Subcutaneous abdominal adipose tissue (tissue), 5 donors: ENCODE measurements at regions not wholly inside any gene's neighbourhood (a gene's known extent, or its start where the extent isn't known, plus 50 kb on each side); places are given as distances from the start of the nearest gene placed in this dataset.
A peak's percentile ranks its signal among the peaks of the same experiment; 100 is the strongest.
"Not testable (repeated sequence)": the region's sequence is repeated elsewhere in the genome, so short reads cannot be mapped to it uniquely, and the experiment has no call there.

ENCODE experiments used
- H3K27ac ChIP-seq: one replicate; pipeline ENCODE4 v1.7.0; 2013; ENCODE audit warnings: low read depth, mild to moderate bottlenecking, inconsistent platforms, low read length, moderate library complexity
- H3K27me3 ChIP-seq, 5 donors: one replicate each; pipeline ENCODE4 v1.7.0; 2013; ENCODE audit warnings: low read length in 5 of 5, inconsistent platforms in 1 of 5; ENCODE audit not compliant: control insufficient read depth in 5 of 5, insufficient read depth in 4 of 5
- H3K36me3 ChIP-seq, 5 donors: one replicate each; pipeline ENCODE4 v1.7.0; 2013; ENCODE audit warnings: low read length in 5 of 5; ENCODE audit not compliant: control insufficient read depth in 5 of 5, insufficient read depth in 5 of 5
- H3K4me1 ChIP-seq, 5 donors: one replicate each; pipeline ENCODE4 v1.7.0; 2013; ENCODE audit warnings: low read length in 5 of 5, mild to moderate bottlenecking in 3 of 5, moderate library complexity in 1 of 5; ENCODE audit not compliant: control insufficient read depth in 5 of 5, insufficient read depth in 5 of 5
- H3K4me3 ChIP-seq, 5 donors: one replicate each; pipeline ENCODE4 v1.7.0; 2013; ENCODE audit warnings: low read length in 5 of 5, low read depth in 1 of 5
- H3K9ac ChIP-seq, 5 donors: one replicate each; pipeline ENCODE4 v1.7.0; 2013; ENCODE audit warnings: low read length in 5 of 5, mild to moderate bottlenecking in 4 of 5, moderate library complexity in 3 of 5
- H3K9me3 ChIP-seq, 5 donors: one replicate each; pipeline ENCODE4 v1.7.0; 2013; ENCODE audit warnings: low read length in 5 of 5; ENCODE audit not compliant: control insufficient read depth in 5 of 5
- donor health status: healthy.
- donor health status: healthy.
- donor health status: healthy.
- donor health status: healthy.
- donor health status: healthy.

DNA sequence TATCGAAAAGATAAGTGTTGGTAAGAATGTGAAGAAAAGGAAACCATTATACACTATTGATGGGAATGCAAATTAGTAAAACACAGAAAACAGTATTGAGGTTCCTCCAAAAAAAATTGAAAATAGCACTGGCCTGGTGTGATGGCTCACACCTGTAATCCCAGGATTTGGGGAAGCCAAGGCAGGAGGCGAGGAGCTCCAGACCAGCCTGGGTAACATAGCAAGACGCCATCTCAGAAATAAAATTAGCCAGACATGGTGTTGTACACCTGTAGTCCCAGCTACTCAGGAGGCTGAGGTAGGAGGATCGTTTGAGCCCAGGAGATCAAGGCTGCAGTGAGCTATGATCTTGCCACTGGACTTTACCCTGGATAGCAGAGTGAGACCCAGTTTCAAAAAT is 5303.4 kb upstream of the TPTE start:
- not testable (repeated sequence) for H3K4me3 ChIP-seq, H3K27ac ChIP-seq, H3K27me3 ChIP-seq, H3K36me3 ChIP-seq, H3K9ac ChIP-seq, H3K9me3 ChIP-seq, H3K4me1 ChIP-seq

- peaks cover 0 to 13% (median 0%) of the 10 kb centered on the region in 5 donors for H3K9me3 ChIP-seq
- H3K27ac ChIP-seq, H3K4me3 ChIP-seq, H3K36me3 ChIP-seq, H3K9ac ChIP-seq, H3K27me3 ChIP-seq, H3K4me1 ChIP-seq: not testable (repeated sequence)
Observed at GRCh38 chr21:5219988-5220387, 5301.4 kb upstream of the TPTE start.

- H3K9ac ChIP-seq, H3K36me3 ChIP-seq, H3K27me3 ChIP-seq, H3K4me1 ChIP-seq, H3K27ac ChIP-seq: not testable (repeated sequence)
- Histone ChIP-seq H3K9me3 (peaks cover 0 to 15% (median 0%) of the 10 kb centered on the region in 5 donors), H3K4me3 (peak overlapping the region in 1 of 5 donors; percentile 10)
Observed at GRCh38 chr21:5220468-5220867, 5300.9 kb upstream of the TPTE start.

- H3K9me3 ChIP-seq = peaks cover 0 to 17% (median 0%) of the 10 kb centered on the region in 5 donors
- H3K4me3 ChIP-seq, H3K27me3 ChIP-seq: not testable (repeated sequence)
Observed at GRCh38 chr21:5221458-5222050, 5299.8 kb upstream of the TPTE start.

DNA sequence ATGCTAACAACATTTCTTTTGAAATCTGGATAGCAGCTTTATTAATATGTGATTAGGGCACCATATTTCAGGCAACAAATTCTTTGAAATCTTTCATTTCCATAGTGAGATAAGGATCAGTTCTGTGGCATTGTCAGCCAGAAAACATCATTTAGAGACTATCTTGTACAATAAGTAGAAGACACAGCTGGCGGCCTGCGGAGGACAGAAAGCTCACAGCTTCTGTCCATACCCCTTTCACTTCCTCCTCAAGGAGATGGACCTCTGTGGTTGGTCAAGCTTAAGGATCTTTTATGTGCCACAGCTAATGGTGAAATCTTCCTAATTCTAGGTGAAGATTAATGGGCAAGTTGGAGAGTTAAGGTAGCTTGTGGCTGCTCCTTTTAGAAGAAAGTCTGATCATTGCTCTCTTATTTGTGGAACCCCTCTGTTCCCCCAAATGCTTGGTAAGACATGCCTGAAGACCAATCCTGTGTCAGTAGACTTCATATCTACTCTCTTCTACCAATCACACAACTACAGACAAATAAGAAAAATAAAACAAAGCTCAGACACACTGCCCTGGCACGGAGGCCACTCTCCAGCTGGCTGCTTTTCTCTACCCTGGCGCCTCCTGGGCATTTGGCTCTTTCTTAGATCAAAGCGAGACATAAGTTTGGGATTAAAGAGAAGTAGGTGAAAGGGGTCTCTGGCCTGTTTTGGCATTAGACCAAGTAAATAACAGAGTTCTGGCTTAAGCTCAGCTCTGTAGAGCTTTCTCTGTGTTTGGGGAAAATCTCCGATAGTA is 5298.2 kb upstream of the TPTE start:
- not testable (repeated sequence) for H3K4me3 ChIP-seq, H3K27me3 ChIP-seq, H3K27ac ChIP-seq, H3K9ac ChIP-seq, H3K36me3 ChIP-seq, H3K4me1 ChIP-seq
- H3K9me3 ChIP-seq = peaks cover 0 to 24% (median 0%) of the 10 kb centered on the region in 5 donors

More at GRCh38 chr21:5221458-5222050, 5299.8 kb upstream of the TPTE start:
- not testable (repeated sequence) for H3K4me1 ChIP-seq, H3K36me3 ChIP-seq, H3K27ac ChIP-seq, H3K9ac ChIP-seq

DNA sequence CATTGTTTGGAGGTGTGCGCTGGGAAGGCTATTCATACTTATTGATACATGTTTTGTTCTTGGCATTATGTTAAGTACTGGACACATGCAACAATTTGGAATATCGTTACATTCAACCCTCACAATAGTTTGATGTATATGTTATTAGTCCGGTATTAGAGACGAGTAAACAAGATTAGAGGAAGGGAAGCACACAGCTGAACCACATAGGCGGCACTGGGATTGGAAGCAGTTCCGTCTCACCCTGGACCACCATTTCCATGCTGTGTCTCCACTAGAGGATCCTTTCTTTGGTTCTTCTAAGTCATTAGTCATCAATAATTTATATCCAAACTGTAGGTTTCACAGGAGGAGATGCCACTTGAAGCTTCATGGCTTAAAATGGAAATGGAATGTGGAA is 5297.2 kb upstream of the TPTE start:
- not testable (repeated sequence) for H3K36me3 ChIP-seq, H3K4me3 ChIP-seq, H3K27me3 ChIP-seq, H3K9ac ChIP-seq, H3K4me1 ChIP-seq, H3K27ac ChIP-seq
- peaks cover 0 to 28% (median 0%) of the 10 kb centered on the region in 5 donors for H3K9me3 ChIP-seq

- not testable (repeated sequence) for H3K27me3 ChIP-seq, H3K4me1 ChIP-seq, H3K36me3 ChIP-seq, H3K9ac ChIP-seq, H3K27ac ChIP-seq, H3K4me3 ChIP-seq
- peaks cover 0 to 31% (median 0%) of the 10 kb centered on the region in 5 donors for H3K9me3 ChIP-seq
Observed at GRCh38 chr21:5227252-5227651, 5294.1 kb upstream of the TPTE start.

DNA sequence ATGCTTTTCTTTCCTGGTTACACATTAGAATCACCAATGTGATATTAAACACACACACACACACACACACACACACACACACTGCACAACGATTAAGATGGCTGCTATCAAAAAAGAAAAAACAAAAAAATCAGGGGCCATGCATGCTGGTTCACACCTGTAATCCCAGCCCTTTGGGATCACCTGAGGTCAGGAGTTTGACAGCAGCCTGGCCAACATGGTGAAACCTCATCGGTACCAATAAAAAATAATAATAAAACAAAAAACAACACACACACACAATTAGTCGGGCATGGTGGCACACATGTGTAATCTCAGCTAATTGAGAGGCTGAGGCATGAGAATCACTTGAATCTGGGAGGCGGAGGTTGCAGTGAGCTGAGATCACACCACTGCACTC is 5290.8 kb upstream of the TPTE start:
- not testable (repeated sequence) for H3K27ac ChIP-seq, H3K4me3 ChIP-seq, H3K36me3 ChIP-seq, H3K9ac ChIP-seq, H3K27me3 ChIP-seq, H3K4me1 ChIP-seq
- peaks cover 0 to 22% (median 0%) of the 10 kb centered on the region in 5 donors for H3K9me3 ChIP-seq

- not testable (repeated sequence) for H3K4me3 ChIP-seq, H3K27me3 ChIP-seq, H3K4me1 ChIP-seq, H3K9ac ChIP-seq, H3K36me3 ChIP-seq, H3K27ac ChIP-seq
- peaks cover 0 to 23% (median 0%) of the 10 kb centered on the region in 5 donors for H3K9me3 ChIP-seq
Observed at GRCh38 chr21:5231261-5231660, 5290.1 kb upstream of the TPTE start.

DNA sequence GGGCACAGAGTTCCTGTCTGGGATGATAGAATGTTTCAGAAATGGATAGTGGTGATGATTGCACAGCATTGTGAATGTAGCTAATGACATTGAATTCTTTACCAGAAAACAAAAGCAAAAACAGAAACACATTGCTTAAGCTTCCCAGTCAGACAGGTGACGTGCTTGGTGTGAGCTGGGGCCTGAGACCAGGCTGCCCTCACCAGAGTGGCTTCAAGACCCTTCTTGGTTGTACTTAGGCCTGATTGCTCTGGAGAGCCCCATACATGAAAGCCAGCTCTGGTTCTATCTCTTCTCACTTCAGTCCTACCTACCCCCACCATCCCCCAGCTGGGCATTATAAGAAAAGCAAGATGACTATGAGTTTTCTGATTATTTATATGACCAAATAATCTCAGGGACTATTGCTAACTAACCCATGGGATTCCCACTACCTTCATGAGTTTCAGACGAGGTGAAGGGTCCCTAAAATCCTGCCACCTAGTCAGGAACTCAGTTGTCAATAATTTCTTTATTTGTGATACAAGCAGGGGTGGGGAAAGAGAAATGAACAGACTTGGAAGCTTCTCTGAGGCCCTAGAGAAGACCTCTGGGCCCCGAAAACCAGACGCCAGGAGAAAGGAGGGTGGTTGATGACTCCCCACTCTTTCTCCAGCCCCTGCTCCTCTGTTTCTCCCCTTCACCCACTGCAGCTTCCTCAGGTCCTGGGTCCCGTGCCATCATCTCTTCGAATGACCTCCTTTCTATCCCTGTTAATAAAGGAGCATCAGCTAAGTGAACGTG is 5289.0 kb upstream of the TPTE start:
- not testable (repeated sequence) for H3K27ac ChIP-seq, H3K27me3 ChIP-seq, H3K36me3 ChIP-seq, H3K4me3 ChIP-seq, H3K4me1 ChIP-seq, H3K9ac ChIP-seq
- peaks cover 0 to 18% (median 3%) of the 10 kb centered on the region in 5 donors for H3K9me3 ChIP-seq
